ENCODE measurements at regions not wholly inside any gene's neighbourhood (a gene's known extent, or its start where the extent isn't known, plus 50 kb on each side); places are given as distances from the start of the nearest gene placed in this dataset.
A peak's percentile ranks its signal among the peaks of the same experiment; 100 is the strongest.

- TF ChIP-seq POLR2A (IDR thresholded peaks at IDR 0.05) (no peak), CTCF (IDR thresholded peaks at IDR 0.05) (peak in 1 of 5 experiments; percentile 12), EP300 (IDR thresholded peaks at IDR 0.05) (peak in 1 of 2 donors; percentile 62)
Observed at GRCh38 chr20:40110311-40110831, 578.7 kb downstream of the MAFB start.

Measured in tibial nerve (tissue), 4 donors.